Right lobe of liver (tissue), 4 donors: ENCODE measurements at regions not wholly inside any gene's neighbourhood (a gene's known extent, or its start where the extent isn't known, plus 50 kb on each side); places are given as distances from the start of the nearest gene placed in this dataset.

ENCODE experiments used
- POLR2A ChIP-seq: fragments of 450-650 bp; IDR thresholded peaks from one replicate; pipeline ENCODE4 v1.6.1; 2017; ENCODE audit warnings: antibody characterized with exemption, mild to moderate bottlenecking
- TF ChIP-seq, protein P1 (sequence below), 4 donors: fragments of 200-600 bp in 3 of 4; fragments of 450-650 bp in 1 of 4; IDR thresholded peaks; one replicate each; pipeline versions ENCODE4 v1.5.1 to v1.8.0; 2016 to 2022; ENCODE audit warnings: antibody characterized with exemption in 4 of 4, mild to moderate bottlenecking in 2 of 4
- donor health status: DM: no; HTN: no; CAD: no.
- donor health status: DM: no; HTN: no; CAD: no.
- donor health status: DM: no; HTN: yes; CAD: no.

DNA sequence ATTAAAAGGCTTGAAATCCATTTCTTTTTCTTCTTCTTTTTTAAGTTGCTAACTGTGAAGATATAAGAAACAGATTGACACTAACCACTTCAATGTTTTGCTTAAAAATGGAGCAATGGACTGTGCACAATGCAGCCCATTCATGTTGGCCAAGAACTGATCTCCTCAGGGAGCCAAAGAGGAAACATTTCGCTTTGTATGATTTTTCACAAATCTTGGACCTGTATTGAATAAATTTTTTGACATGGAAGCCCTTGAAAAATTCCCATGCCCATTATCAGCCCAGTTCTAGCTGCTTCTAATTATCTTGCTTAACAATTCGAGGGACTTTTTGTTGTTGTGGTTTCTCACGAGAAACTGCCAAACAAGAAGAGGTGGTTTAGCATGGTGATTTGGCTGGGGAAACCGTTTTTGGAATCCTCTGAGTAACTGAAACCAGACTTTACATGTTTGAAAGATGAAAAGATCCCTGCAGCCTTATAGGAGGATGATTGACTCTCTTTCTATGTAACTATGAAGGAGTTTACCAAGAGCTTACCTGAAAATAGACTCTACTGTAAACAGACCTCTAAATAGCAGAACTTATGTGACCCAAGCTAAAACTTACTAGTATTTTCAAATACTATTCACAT is 1389.4 kb upstream of the GOT2 start:
- TF ChIP-seq, protein P1, sequence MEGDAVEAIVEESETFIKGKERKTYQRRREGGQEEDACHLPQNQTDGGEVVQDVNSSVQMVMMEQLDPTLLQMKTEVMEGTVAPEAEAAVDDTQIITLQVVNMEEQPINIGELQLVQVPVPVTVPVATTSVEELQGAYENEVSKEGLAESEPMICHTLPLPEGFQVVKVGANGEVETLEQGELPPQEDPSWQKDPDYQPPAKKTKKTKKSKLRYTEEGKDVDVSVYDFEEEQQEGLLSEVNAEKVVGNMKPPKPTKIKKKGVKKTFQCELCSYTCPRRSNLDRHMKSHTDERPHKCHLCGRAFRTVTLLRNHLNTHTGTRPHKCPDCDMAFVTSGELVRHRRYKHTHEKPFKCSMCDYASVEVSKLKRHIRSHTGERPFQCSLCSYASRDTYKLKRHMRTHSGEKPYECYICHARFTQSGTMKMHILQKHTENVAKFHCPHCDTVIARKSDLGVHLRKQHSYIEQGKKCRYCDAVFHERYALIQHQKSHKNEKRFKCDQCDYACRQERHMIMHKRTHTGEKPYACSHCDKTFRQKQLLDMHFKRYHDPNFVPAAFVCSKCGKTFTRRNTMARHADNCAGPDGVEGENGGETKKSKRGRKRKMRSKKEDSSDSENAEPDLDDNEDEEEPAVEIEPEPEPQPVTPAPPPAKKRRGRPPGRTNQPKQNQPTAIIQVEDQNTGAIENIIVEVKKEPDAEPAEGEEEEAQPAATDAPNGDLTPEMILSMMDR (IDR thresholded peaks at IDR 0.05) = no peak
- TF ChIP-seq POLR2A = no peak
